ENCODE measurements at regions not wholly inside any gene's neighbourhood (a gene's known extent, or its start where the extent isn't known, plus 50 kb on each side); places are given as distances from the start of the nearest gene placed in this dataset.
"Not testable (repeated sequence)": the region's sequence is repeated elsewhere in the genome, so short reads cannot be mapped to it uniquely, and the experiment has no call there.

- TF ChIP-seq, protein P1, sequence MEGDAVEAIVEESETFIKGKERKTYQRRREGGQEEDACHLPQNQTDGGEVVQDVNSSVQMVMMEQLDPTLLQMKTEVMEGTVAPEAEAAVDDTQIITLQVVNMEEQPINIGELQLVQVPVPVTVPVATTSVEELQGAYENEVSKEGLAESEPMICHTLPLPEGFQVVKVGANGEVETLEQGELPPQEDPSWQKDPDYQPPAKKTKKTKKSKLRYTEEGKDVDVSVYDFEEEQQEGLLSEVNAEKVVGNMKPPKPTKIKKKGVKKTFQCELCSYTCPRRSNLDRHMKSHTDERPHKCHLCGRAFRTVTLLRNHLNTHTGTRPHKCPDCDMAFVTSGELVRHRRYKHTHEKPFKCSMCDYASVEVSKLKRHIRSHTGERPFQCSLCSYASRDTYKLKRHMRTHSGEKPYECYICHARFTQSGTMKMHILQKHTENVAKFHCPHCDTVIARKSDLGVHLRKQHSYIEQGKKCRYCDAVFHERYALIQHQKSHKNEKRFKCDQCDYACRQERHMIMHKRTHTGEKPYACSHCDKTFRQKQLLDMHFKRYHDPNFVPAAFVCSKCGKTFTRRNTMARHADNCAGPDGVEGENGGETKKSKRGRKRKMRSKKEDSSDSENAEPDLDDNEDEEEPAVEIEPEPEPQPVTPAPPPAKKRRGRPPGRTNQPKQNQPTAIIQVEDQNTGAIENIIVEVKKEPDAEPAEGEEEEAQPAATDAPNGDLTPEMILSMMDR (IDR thresholded peaks at IDR 0.05) = no peak
- intact Hi-C loops (cut with DNase I) = no loop called here
- Histone ChIP-seq H3K4me3 (no peak overlapping the region), H3K9me3 (peaks cover 0 to 6% of the 10 kb centered on the region in 2 donors), H3K4me1 (no peaks in the 10 kb centered on the region), H3K27me3 (no peaks in the 10 kb centered on the region), H3K27ac (no peak overlapping the region), H3K36me3 (no peaks in the 10 kb centered on the region)
- DNase-seq = no peak
- no peak for ATAC-seq
Observed at GRCh38 chr6:145567684-145568252, 167.6 kb downstream of the EPM2A start.

DNA sequence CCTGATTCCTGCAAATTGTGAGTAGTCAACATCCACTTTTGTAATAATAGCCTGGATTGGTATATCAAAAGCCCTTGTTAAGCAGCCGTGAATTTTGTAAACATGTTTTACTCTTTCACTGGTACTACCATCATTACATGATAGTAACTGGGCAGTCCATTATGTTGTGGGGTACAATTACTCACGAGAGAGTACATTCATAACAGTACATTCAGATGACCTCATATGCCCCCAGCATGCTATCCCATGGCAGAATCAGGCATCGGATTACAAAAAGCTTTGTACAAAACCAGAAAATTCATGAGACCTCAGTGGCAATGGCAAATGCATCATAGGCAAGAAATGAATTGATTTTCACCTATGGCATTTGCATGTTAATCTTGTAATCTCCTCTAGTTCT is 166.2 kb downstream of the EPM2A start:
- DNase-seq (no peak), ATAC-seq (no peak)
- Histone ChIP-seq H3K27ac (no peak overlapping the region), H3K36me3 (no peaks in the 10 kb centered on the region), H3K4me1 (no peaks in the 10 kb centered on the region), H3K4me3 (no peak overlapping the region), H3K9me3 (peaks cover 0 to 17% of the 10 kb centered on the region in 2 donors), H3K27me3 (no peaks in the 10 kb centered on the region)
- intact Hi-C loops (cut with DNase I) = no loop called here
- TF ChIP-seq, protein P1 (IDR thresholded peaks at IDR 0.05) = no peak

DNA sequence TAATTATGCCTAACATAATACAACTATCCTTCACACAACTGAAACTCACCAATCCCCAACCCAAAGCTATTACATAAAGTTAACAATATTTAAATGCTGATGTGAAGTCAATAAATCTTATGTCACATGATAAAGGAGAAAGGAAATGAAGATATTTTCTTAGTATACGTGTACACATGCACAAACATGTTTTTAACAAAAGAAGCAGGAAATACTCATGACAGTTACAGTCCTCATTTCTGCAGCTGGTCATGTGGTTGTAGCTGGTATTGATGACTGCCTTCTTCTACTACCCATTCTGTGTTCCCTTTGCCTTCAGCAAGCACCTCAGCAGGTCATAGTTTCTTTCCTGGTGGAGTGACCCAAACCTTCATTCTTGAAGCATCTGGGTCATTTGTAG is 165.0 kb downstream of the EPM2A start:
- H3K4me3 ChIP-seq; H3K27ac ChIP-seq; H3K27me3 ChIP-seq; H3K4me1 ChIP-seq; DNase-seq; H3K36me3 ChIP-seq; intact Hi-C loops (cut with DNase I); ATAC-seq: not testable (repeated sequence)
- H3K9me3 ChIP-seq = peaks cover 0 to 29% of the 10 kb centered on the region in 2 donors

- DNase-seq; H3K36me3 ChIP-seq; H3K27ac ChIP-seq; H3K27me3 ChIP-seq; H3K4me3 ChIP-seq; H3K4me1 ChIP-seq; ATAC-seq; intact Hi-C loops (cut with DNase I): not testable (repeated sequence)
- H3K9me3 ChIP-seq = peaks cover 0 to 61% of the 10 kb centered on the region in 2 donors
Observed at GRCh38 chr6:145574269-145574668, 161.1 kb downstream of the EPM2A start.
